HG03575 (cell line): ENCODE measurements at regions not wholly inside any gene's neighbourhood (a gene's known extent, or its start where the extent isn't known, plus 50 kb on each side); places are given as distances from the start of the nearest gene placed in this dataset.
"Not testable (repeated sequence)": the region's sequence is repeated elsewhere in the genome, so short reads cannot be mapped to it uniquely, and the experiment has no call there.

ENCODE experiments used
- ATAC-seq: cut with Tn5 transposase; IDR thresholded peaks from one replicate; pipeline ENCODE4 v1.9.1; 2021; ENCODE audit not compliant: unreplicated experiment, insufficient number of reproducible peaks, low FRiP score; ENCODE audit errors: extremely low read depth

DNA sequence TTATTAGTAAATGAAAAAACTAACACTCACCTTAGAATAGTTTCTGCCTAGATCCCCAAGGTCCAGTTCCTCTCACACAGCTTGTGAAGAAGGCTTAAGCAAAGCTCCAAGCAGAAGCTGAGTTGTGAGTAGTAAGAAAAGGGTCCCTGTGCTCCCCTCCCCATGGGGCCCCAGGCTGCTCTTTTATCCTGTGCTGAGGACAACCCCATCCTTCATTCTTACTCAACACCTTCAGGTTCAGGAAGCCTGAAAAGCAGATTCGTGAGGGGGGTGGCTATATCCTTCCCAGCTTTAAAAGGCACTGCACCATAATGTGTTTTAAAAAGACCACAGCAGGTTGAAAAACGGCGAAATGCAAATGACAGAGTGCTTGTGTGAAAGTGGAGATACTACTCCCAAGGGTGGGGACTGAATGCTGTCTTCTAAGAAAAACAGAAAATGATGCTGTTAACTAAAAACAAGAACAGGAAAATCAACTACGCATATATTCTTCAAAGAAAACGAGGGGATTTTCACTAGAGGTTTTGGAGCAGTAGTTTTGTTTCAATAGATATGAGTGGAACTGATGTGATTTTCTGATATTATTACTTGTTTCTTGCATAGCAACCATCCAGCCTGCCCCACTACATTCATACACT lies 182.7 kb downstream of the KTN1 start:
- ATAC-seq: no peak

DNA sequence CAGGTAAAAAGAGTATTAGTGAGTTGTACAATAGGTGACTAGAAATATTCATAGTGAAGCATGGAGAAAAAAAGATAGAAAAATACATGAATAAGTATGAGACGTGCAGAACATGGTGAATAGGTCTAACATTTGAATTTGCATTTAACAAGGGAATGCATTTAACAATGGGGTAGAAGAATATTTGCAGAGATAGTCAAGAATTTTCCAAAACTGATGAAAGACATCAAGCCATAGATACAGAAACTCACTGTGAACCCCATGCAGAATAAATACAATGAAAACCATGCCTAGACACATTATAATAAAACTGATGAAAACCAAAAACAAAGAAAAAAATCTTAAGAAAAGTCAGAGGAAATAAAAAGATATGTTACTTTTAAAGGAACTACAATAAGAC lies 184.8 kb downstream of the KTN1 start:
- ATAC-seq: no peak

DNA sequence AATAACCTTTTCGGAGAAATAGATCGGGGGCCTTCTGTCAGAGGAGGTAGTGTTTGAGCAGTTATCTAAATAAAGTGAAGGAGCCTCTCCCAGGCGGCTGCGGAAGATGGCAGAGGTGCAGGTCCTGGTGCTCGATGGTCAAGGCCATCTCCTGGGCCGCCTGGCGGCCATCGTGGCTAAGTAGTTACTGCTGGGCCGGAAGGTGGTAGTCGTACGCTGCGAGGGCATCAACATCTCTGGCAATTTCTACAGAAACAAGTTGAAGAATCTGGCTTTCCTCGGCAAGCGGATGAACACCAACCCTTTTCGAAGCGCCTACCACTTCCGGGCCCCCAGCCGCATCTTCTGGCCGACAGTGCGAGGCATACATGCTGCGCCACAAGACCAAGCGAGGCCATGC lies 186.1 kb downstream of the KTN1 start:
- no peak for ATAC-seq

DNA sequence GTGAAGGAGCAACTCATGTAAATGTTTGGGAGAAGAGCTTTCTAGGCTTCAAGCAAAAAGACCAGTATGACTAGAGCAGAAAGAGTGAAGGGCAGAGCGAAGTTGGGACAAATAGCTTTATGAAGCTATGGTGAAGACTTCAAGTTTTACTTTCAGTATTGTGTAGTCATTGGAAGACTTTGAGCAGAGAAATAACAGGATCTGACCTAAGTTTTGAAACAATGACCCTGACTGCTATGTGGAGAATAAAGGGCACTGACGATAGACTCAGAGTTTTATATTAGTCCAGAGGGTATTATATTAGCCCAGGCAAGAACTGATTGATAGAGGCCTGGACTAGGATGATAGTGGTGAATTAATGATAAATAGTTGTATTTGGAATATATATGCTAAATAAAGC lies 187.3 kb downstream of the KTN1 start:
- ATAC-seq: no peak

DNA sequence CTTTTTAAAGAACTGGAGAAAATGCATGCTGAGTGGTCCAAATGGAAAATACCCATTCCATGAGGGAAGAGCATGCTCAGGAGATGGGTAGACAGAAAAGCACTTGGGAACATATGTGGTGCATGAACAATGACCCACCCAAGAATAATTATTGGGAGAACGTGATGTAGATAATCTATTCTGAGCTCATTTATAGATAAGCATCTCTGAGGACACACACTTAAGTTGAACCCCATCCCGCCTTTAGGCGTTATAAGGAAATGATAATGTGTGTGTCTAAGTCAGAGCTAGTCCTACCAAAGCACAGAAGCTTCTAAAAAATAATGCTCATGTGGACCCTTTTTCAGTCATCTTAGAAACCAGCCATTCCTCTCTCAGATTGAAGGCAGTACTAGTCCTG lies 189.9 kb downstream of the KTN1 start:
- no peak for ATAC-seq

DNA sequence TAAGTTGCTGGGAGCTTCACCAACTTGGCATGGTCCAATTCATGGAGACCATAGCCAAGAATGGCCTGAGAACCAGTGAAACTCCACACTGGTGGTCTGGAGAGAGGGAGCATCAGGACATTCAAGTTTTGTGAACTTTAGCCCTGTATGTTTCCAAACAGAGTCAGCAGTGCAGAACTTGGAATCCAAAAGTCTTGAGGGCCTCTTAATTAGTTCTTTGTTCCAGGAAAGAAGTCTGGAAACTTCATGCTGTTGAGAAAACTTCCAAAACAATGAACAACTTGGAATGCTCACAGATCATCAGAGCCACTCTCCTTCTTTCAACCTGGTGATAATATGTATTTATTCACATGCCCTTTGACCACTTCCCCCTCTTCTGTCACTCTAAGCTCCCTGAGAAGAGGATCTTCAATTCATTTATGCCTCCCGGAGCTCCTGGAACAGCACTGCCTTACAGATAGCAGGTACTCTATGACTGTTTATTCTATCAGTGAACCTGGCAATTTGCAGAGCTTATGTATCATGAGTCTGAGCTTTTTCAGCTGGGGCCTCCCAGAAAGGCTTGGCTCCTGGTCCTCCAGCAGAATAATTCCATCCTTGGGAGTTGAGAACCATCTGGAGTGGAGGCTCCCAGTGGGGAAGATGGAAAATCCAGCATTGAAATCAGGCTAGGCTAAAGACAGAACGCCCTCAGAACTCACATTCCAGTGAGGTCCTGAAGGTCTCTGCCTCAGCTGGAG lies 191.4 kb downstream of the KTN1 start:
- no peak for ATAC-seq

DNA sequence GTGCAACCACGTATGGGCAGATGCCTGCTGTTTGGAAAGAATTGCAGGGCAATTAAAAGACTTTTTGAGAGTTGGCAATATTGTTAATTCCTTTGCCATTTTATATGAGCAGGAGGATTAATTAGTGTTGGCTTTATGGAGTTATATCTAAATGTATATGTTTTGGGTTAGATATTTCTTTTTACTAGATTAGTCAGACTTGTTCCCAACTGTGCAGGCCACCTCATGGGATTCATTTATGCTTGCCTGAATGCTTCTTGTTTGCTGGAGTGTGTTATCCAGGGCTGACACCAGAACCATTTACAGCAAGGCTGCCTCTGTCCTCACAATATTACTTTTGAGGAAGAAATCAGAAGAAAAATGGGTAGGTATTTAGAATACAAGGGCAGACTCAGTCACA lies 192.5 kb downstream of the KTN1 start:
- ATAC-seq: no peak

DNA sequence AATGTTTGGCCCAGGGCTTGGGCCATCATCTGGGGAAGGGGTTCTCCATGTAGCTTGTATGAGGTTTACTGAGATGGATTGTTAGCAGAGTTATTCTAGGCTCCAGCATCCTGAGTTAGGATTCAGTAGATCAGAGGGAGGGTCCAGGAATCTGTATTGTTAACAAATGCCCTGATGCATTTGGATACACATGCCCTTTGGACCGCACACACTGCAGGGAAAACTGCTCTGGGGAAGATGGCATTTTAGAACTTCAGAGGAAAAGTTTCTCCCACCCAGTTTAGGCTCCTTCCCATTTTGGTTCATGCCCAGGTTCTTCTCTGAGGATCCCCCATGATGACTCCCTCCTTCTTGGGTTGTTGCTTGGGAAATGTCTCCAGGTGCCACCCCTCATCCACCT lies 193.3 kb downstream of the KTN1 start:
- no peak for ATAC-seq

DNA sequence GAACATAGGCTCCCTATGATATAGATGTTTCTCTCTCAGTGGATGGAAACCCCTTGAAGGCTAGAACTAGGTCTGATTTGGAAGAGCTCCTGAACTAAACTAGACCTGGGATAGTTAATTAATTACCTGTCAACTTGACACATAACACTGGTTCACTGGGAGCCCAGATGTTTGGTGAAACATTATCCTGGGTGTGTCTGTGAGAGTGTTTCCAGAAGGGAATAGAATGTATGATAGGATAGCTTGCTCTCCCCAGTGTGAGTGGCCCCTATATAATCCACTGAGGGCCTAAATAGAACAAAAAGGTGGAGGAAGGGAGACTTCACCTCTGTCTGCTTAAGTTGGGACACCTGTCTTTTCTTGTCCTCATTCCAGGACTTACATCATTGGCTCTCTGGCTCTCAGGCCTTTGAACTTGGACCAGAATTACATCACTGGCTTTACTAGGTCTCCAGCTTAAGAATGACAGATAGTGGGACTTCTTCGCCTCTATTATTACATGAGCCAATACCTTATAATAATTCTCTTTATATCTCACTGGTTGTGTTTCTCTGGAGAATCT lies 194.1 kb downstream of the KTN1 start:
- ATAC-seq: no peak

DNA sequence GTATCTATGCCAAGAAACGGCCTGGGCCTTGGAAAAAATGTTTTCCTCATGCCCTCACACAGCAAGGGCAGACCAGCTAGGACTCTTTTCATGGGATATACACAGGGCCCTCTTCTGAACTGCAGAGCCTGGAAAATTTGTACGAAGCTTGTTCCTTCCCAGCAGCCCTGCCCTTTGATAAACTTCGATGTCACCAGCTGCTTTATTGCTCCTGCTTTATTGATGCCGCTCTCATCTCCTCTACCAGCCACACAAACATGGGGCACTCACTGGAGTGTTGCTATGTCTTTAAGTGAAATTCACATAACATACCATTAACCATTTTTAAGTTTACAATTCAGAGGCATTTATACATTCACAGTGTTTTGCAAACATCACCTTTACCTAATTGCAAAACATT lies 197.9 kb downstream of the KTN1 start:
- no peak for ATAC-seq

DNA sequence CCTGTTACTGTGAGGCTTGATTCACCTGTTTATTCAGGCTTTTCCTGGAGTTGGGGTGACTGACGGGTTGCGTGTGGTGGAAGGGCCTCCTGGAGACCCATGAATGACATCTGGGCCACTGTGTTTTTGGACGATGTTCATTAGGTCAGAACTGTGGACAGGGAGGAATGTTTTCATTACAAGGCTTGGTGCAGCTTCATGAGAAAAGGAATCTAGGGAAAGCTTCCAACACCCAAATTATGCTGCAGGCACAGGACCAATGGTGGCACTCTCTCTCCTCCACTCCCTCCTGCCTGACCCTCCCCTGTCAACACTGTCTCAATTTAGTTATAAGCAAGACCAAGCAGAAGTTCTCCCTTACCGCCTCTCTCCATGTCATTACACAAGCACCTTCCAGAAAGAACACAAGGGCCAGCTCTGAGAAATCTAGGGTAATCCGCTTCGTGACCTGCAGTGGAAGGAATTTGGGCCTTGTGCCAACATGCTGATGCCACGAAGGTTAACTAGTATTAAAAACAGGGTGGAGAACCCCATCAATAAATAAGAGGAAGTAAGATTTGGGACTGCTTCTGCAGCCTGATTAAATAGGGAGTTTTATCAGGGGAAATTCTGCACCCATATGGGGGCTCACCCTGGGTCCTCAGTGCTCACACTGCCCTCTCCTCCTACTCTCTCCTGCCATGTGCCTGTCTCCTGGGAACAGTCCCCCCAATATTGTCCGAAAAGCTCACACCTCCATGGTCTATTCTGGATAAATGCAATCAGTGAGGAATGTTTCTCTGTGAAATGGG lies 200.3 kb downstream of the KTN1 start:
- no peak for ATAC-seq

DNA sequence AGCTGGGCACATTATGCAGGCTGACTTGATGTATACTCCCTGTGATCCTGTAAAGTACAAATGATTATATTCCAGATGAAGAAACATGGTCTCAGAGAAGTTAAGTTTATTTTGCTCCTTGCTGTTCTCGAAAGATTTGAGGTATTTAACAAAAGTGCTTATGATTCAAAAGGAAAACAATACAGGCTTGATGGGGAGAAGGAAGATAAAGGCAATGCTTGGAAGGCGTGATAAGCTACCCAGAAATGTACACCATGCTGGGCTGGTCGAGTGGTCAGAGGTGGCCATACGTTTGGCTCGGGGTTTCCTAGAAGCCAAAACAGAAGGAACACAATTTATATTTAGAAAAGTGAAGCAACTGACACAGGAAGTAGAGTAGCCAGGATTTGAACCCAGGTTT lies 201.0 kb downstream of the KTN1 start:
- no peak for ATAC-seq

DNA sequence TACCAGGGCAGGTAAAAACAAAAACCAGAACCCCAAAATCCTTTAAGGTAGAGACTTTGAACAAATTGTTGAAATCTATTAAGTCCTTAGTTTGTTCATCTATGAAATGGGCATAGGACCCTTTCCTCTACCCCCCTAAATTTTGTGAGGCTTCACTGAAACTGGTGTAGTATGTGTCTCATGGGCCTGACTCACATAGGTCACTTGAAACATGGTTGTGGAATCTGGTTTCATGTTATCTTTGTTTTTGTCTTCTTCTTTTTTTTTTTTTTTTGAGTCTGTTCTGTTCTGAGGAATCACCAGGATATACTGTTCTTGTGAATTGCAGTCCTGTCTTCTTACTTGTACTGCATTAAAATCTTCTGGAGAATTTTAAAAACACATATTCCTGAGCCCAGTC lies 202.2 kb downstream of the KTN1 start:
- ATAC-seq: no peak

DNA sequence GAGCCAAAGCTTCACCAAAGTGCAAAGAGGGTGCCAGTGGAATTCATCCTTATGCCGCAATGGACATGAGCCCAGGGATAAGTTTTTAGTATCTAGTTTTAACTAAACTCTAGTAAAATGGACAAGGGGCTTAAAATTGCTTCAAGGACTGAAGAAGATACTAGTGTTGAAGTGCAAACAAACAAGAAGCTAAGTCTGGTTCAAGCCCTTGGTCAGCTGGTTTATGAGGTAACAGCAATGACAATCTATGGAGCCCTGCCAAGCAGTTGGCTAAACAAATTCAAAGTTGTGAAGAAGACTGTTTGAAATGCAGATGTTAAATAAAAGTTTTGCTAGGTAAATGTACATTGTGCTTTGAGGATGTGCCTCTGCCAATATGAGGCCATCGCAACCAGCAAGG lies 209.4 kb downstream of the KTN1 start:
- ATAC-seq: no peak

DNA sequence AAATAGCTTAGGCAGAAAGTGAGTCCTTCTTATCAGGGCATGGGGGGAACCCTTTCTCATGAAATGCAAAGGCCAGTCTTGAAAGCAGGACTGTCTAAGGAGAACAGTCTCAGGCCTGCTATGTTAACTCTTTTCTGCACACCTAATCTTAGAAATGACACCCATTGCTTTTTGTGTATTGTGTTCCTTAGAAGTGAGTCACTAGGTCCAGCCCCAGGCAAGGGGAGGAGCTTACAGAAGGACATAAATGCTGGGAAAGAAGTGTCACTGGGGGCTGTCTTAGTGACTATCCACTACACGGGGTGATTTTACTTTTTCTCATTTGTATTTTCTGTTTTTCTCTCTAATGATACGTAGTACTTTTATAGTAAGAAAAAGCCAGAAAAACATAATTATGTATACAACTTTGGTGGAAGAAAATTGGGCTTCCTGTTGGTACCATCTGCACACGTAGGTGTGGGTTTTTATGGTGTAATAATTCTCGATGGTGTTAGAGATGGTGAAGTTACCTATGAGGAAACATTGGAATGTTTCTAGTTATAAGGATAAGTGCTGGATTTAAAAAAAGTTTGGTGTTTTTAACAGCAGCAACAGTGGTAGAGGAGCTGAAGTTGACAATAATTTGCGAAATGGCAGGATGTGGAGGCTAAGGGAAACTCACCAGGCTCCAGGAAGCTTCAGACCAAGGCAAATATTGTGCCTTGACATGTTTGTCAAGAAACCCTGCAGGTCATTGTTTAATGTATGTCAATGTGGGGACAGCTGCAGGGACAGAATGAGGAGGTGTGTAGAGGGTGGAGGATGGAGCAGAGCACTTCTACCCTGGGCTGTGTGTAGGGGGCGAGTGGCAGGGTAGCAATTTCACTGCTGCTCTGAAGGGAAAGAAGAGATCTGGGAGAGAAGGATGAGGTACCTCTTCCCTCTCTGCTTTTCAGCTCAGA lies 214.9 kb downstream of the KTN1 start:
- ATAC-seq: no peak

DNA sequence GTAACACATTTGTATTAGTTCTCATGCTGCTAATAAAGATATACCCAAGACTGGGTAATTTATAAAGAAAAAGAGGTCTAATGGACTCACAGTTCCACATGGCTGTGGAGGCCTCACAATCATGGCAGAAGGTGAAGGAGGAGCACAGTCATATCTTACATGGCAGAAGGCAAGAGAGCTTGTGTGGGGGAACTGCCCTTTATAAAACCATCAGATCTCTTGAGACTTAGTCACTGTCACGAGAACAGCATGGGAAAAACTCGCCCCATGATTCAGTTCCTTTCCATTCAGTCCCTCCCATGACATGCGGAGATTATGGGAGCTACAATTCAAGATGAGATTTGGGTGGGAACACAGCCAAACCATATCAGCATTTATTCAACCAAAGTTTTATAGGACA lies 216.5 kb downstream of the KTN1 start:
- ATAC-seq: not testable (repeated sequence)

DNA sequence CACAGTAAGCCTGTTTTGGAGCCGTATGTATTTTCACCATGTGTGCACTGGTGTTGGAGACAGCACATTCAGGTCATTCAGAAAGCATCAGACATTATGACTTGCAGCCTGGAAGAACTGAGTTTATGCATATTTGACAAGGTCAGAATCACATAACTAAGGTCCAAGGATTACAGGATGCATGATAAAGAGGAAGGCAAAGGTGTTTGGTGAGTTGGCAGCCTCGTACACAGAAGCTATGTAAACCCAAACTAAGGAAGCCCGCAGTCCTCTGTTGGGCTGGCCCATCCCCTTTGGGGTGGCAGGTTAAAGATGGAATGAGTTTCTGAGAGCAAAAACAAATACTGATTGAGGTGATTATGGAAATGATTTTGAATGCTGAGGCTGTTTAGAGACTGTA lies 218.4 kb downstream of the KTN1 start:
- ATAC-seq: no peak

DNA sequence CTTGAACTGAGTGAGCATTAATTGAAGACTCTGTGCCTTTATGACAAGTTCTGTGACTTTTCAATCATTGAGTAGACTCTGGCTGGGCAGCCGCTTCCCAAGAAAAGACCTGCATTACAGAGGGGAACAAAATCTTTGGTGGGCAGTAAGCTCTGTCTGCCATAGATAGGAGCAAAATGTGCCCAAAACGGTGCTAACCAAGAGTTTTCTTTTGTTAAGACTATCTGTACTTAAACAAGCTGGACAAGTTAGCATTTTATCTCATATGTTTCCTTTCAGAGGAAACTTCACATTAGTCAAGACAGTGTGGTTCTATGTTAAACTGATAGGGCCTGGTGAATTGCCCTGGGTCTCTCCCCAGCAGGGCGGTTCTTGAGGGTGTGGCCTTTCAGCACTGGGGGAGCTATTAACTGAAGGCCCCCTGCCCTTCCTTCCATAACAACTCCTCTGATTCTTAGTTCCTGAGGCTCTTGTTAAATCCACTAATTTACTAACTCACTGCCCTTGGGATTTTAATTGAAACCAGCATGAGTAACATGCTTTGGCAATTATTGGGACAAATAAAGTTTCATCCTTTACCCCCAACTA lies 219.6 kb downstream of the KTN1 start:
- no peak for ATAC-seq
